H1 (cell line): ENCODE measurements at regions not wholly inside any gene's neighbourhood (a gene's known extent, or its start where the extent isn't known, plus 50 kb on each side); places are given as distances from the start of the nearest gene placed in this dataset.

ENCODE experiments used
- CTCF ChIA-PET: fragments of 300-600 bp; sonication (Branson Sonifier 250); formaldehyde crosslinking; loops from one replicate; lab custom pipeline; 2021; ENCODE audit not compliant: partially characterized antibody; lab: Charles Lee
- POLR2A ChIA-PET: fragments of 300-600 bp; sonication (Branson Sonifier 250); formaldehyde crosslinking; loops from one replicate; lab custom pipeline; 2021; ENCODE audit warnings: inconsistent platforms; ENCODE audit not compliant: partially characterized antibody; lab: Charles Lee
- DNase-seq, 2 experiments: peaks; one replicate each; pipeline versions ENCODE4 v3.0.0 to v3.0.0-alpha.2; 2010 to 2022; ENCODE audit warnings: low spot score in 2 of 2, low read depth in 1 of 2, mixed read lengths in 1 of 2
- FAIRE-seq: peaks from 2 replicates; lab custom pipeline; 2011; peaks lifted over from hg19 to GRCh38; lab: Jason Lieb, UNC
- H2AFZ ChIP-seq: 2 replicates; pipeline ENCODE4 v1.8.1; 2012; ENCODE audit warnings: low read length, inconsistent platforms
- H2AK5ac ChIP-seq: 2 replicates; pipeline ENCODE4 v1.6.1; 2013; ENCODE audit warnings: low read depth, low read length
- H2BK120ac ChIP-seq: replicated peaks from 2 replicates; pipeline ENCODE3; 2013; ENCODE audit warnings: low read depth, low read length, inconsistent platforms
- H2BK12ac ChIP-seq: 2 replicates; pipeline ENCODE4 v1.6.1; 2013; ENCODE audit warnings: low read depth, low read length
- H2BK15ac ChIP-seq: 2 replicates; pipeline ENCODE4 v1.6.1; 2013; ENCODE audit warnings: low read length
- H2BK20ac ChIP-seq: 2 replicates; pipeline ENCODE4 v1.6.1; 2013; ENCODE audit warnings: low read length
- H2BK5ac ChIP-seq: 2 replicates; pipeline ENCODE4 v1.6.1; 2013; ENCODE audit warnings: low read depth, low read length
- H3K14ac ChIP-seq: 2 replicates; pipeline ENCODE4 v1.6.1; 2013; ENCODE audit warnings: inconsistent platforms; ENCODE audit not compliant: insufficient read length
- H3K18ac ChIP-seq: 2 replicates; pipeline ENCODE4 v1.6.1; 2013; ENCODE audit warnings: low read length; ENCODE audit errors: extremely low read depth
- H3K23ac ChIP-seq: 2 replicates; pipeline ENCODE4 v1.6.1; 2013; ENCODE audit warnings: inconsistent platforms; ENCODE audit not compliant: insufficient read length
- H3K23me2 ChIP-seq: 2 replicates; pipeline ENCODE4 v1.6.1; 2013; ENCODE audit warnings: low read depth, low read length
- H3K27ac ChIP-seq: 2 replicates; pipeline ENCODE4 v1.6.1; 2011; ENCODE audit warnings: low read depth, low read length, inconsistent platforms
- H3K27me3 ChIP-seq, 4 experiments: replicated peaks in 1 of 4; 1 replicate in 1 of 4; 2 replicates in 3 of 4; pipeline versions ENCODE4 v1.6.1 to v1.8.1; 2011 to 2013; ENCODE audit warnings: low read length in 3 of 4, mild to moderate bottlenecking in 3 of 4, inconsistent platforms in 2 of 4, mixed read lengths in 2 of 4, moderate library complexity in 1 of 4; ENCODE audit not compliant: control insufficient read depth in 3 of 4, insufficient read depth in 3 of 4; ENCODE audit errors: extremely low read depth in 1 of 4
- H3K36me3 ChIP-seq, 4 experiments: 2 replicates each; pipeline versions ENCODE4 v1.6.1 to v1.8.1; 2011 to 2013; ENCODE audit warnings: mild to moderate bottlenecking in 4 of 4, low read length in 3 of 4, moderate library complexity in 2 of 4, control low read depth in 1 of 4, inconsistent platforms in 1 of 4; ENCODE audit not compliant: insufficient read depth in 4 of 4, control insufficient read depth in 2 of 4
- H3K4ac ChIP-seq: replicated peaks from 2 replicates; pipeline ENCODE3; 2013; ENCODE audit warnings: low read length, low read depth, mixed read lengths, inconsistent platforms; ENCODE audit not compliant: insufficient read length
- H3K4me1 ChIP-seq, 4 experiments: replicated peaks in 1 of 4; 1 replicate in 1 of 4; 2 replicates in 3 of 4; pipeline versions ENCODE4 v1.6.1 to v1.8.1; 2011 to 2013; ENCODE audit warnings: low read length in 3 of 4, inconsistent platforms in 2 of 4, mixed read lengths in 1 of 4; ENCODE audit not compliant: insufficient read depth in 4 of 4, control insufficient read depth in 3 of 4
- H3K4me2 ChIP-seq, 2 experiments: 2 replicates each; pipeline versions ENCODE4 v1.6.1 to v1.8.1; 2011 to 2013; ENCODE audit warnings: low read depth in 2 of 2, low read length in 2 of 2, control low read depth in 1 of 2, inconsistent platforms in 1 of 2, mild to moderate bottlenecking in 1 of 2; ENCODE audit not compliant: insufficient read depth in 1 of 2
- H3K4me3 ChIP-seq, 4 experiments: fragments of 200-600, 300-600 bp in 1 of 4; sonication (generic), shearing (Covaris generic), sonication (Bioruptor Twin) in 1 of 4; 2 replicates each; pipeline versions ENCODE4 v1.5.1 to v1.8.1; 2011 to 2016; ENCODE audit warnings: low read length in 4 of 4, low read depth in 3 of 4, control low read depth in 2 of 4, inconsistent platforms in 2 of 4, mild to moderate bottlenecking in 2 of 4, mixed read lengths in 1 of 4, moderate library complexity in 1 of 4; ENCODE audit not compliant: insufficient read depth in 2 of 4; ENCODE audit errors: extremely low read depth in 1 of 4
- H3K56ac ChIP-seq: replicated peaks from 2 replicates; pipeline ENCODE3; 2013; ENCODE audit warnings: low read depth, mild to moderate bottlenecking, mixed read lengths, low read length, inconsistent platforms; ENCODE audit not compliant: insufficient read length
- H3K79me1 ChIP-seq: 2 replicates; pipeline ENCODE4 v1.6.1; 2013; ENCODE audit warnings: low read depth, low read length, control low read depth
- H3K79me2 ChIP-seq, 2 experiments: 2 replicates each; pipeline versions ENCODE4 v1.6.1 to v1.8.1; 2012 to 2013; ENCODE audit warnings: low read length in 2 of 2, mild to moderate bottlenecking in 2 of 2, inconsistent platforms in 1 of 2; ENCODE audit not compliant: insufficient read depth in 2 of 2, control insufficient read depth in 1 of 2
- H3K9ac ChIP-seq, 4 experiments: replicated peaks in 1 of 4; 1 replicate in 1 of 4; 2 replicates in 3 of 4; pipeline versions ENCODE4 v1.6.1 to v1.8.1; 2011 to 2013; ENCODE audit warnings: low read depth in 3 of 4, low read length in 3 of 4, control low read depth in 2 of 4, mild to moderate bottlenecking in 2 of 4, moderate library complexity in 2 of 4, inconsistent platforms in 1 of 4; ENCODE audit errors: extremely low read depth in 1 of 4
- H3K9me3 ChIP-seq, 2 experiments: 2 replicates each; pipeline versions ENCODE4 v1.6.1 to v1.8.1; 2012 to 2013; ENCODE audit warnings: mild to moderate bottlenecking in 2 of 2, moderate library complexity in 2 of 2, control low read depth in 1 of 2, inconsistent platforms in 1 of 2, low read depth in 1 of 2, low read length in 1 of 2, mixed read lengths in 1 of 2; ENCODE audit not compliant: insufficient read depth in 2 of 2
- H4K20me1 ChIP-seq, 2 experiments: replicated peaks in 1 of 2; 2 replicates each; pipeline versions ENCODE3 to v1.8.1; 2011 to 2013; ENCODE audit warnings: inconsistent platforms in 2 of 2, low read length in 2 of 2, mild to moderate bottlenecking in 1 of 2; ENCODE audit not compliant: insufficient read depth in 2 of 2, control insufficient read depth in 1 of 2
- H4K5ac ChIP-seq: 2 replicates; pipeline ENCODE4 v1.6.1; 2013; ENCODE audit warnings: low read length, low read depth, mixed read lengths, inconsistent platforms; ENCODE audit not compliant: insufficient read length
- H4K8ac ChIP-seq: 2 replicates; pipeline ENCODE4 v1.8.0; 2013; ENCODE audit warnings: mild to moderate bottlenecking, moderate library complexity, low read length, inconsistent platforms; ENCODE audit not compliant: insufficient read depth; ENCODE audit errors: extremely low read depth
- H4K91ac ChIP-seq: replicated peaks from 2 replicates; pipeline ENCODE3; 2013; ENCODE audit warnings: low read length, mixed read lengths, inconsistent platforms; ENCODE audit not compliant: insufficient read length
- BRCA1 ChIP-seq: IDR thresholded peaks from 2 replicates; pipeline ENCODE4 v1.6.1; 2012; ENCODE audit warnings: low read depth, low read length, improper control_type of control experiment
- GTF2F1 ChIP-seq: IDR thresholded peaks from 2 replicates; pipeline ENCODE4 v1.6.1; 2012; ENCODE audit warnings: low read depth, low read length, improper control_type of control experiment, borderline replicate concordance
- JUN ChIP-seq: IDR thresholded peaks from 2 replicates; pipeline ENCODE4 v1.6.1; 2011; ENCODE audit warnings: low read depth, mild to moderate bottlenecking, improper control_type of control experiment, low read length
- JUND ChIP-seq: IDR thresholded peaks from 2 replicates; pipeline ENCODE4 v1.6.1; 2011; ENCODE audit warnings: mild to moderate bottlenecking, improper control_type of control experiment, low read length
- POLR2AphosphoS5 ChIP-seq: IDR thresholded peaks from 2 replicates; pipeline ENCODE4 v1.6.1; 2011; ENCODE audit warnings: low read depth, low read length
- SIN3A ChIP-seq, 2 experiments: IDR thresholded peaks in 1 of 2; conservative IDR thresholded peaks in 1 of 2; 2 replicates each; pipeline ENCODE4 v1.6.1; 2011 to 2012; ENCODE audit warnings: low read length in 2 of 2, improper control_type of control experiment in 1 of 2, low read depth in 1 of 2, mild to moderate bottlenecking in 1 of 2
- SP2 ChIP-seq: IDR thresholded peaks from 2 replicates; pipeline ENCODE4 v1.6.1; 2012; ENCODE audit warnings: mild to moderate bottlenecking, low read length, inconsistent platforms
- ZNF274 ChIP-seq: IDR thresholded peaks from 2 replicates; pipeline ENCODE4 v1.7.0; 2012; ENCODE audit warnings: low read length, borderline replicate concordance; ENCODE audit errors: extremely low read depth
- WGBS, 2 experiments: shearing (Covaris generic) in 1 of 2; methylation state at CpG; one replicate each; pipeline versions ENCODE4 v1.1.6 to v1.1.7; 2013 to 2015; ENCODE audit warnings: low lambda C conversion rate in 2 of 2, mixed read lengths in 2 of 2, inconsistent platforms in 1 of 2, low coverage in 1 of 2, missing lambda C conversion rate in 1 of 2; ENCODE audit not compliant: insufficient replicate concordance in 2 of 2, insufficient coverage in 1 of 2, insufficient read length in 1 of 2; ENCODE audit errors: extremely low coverage in 1 of 2, missing lambda C conversion rate in 1 of 2; 5-methylcytosine and 5-hydroxymethylcytosine counted together
- TF ChIP-seq, protein P1 (sequence below): IDR thresholded peaks from 2 replicates; pipeline ENCODE4 v1.6.1; 2012; ENCODE audit warnings: inconsistent platforms

DNA sequence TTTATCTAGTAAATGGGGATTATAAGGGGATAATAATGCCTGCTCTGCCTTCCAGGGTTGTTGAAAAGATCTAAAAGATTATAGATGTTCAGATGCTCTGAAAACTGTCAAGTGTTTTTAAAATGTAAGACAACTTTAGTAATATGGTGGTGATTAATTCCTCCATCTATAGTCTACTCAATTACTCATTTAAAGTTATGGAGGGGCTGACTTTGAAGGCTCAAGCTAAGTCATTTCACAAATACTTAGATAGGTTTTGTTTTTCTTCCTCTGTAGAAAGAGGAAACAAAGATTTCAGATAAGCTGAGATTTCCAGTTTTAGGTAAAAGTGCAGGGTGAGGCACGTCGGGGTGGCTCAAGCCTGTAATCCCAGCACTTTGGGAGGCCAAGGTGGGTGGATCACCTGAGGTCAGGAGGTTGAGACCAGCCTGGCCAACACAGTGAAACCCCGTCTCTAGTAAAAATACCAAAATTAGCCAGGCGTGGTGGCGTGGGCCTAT is 50.5 kb upstream of the PIM1 start:
- no peak overlapping the region for H3K4me2 ChIP-seq
- no peak overlapping the region for H3K27ac ChIP-seq
- no peak overlapping the region for H2AFZ ChIP-seq
- no peak overlapping the region for H4K5ac ChIP-seq
- H2BK15ac ChIP-seq, result no peak overlapping the region
- WGBS, 2 experiments, result 90% methylated on average over 5 of the region's 5 CpGs; no CpG with 5 or more reads in 1 of the 2 experiments
- H3K36me3 ChIP-seq, result peaks cover 0 to 41% (median 2%) of the 10 kb centered on the region in 4 experiments; a peak in 5 of 8 replicates
- no peak overlapping the region for H2BK20ac ChIP-seq
- H3K18ac ChIP-seq, result no peak overlapping the region
- no peak overlapping the region for H4K91ac ChIP-seq
- no peak overlapping the region for H3K4ac ChIP-seq
- no peak overlapping the region for H2BK12ac ChIP-seq
- DNase-seq, result no peak
- no peak overlapping the region for H2BK120ac ChIP-seq
- ChIA-PET CTCF (interaction anchor here (0.6 to 1.8 kb wide), 12 partner anchors 8 to 89 kb away, joined by 3 to 9 read pairs (median 4); no protein-coding TSS in a partner anchor), POLR2A (interaction anchor here (1.5 to 39.1 kb wide), 5 partner anchors 10 to 50 kb away, joined by 4 to 1024 read pairs (median 96); partner anchors contain the start of gene PIM1)
- peaks cover 0 to 2% of the 10 kb centered on the region in 2 experiments for H4K20me1 ChIP-seq
- no peak overlapping the region for H3K4me3 ChIP-seq
- no peak for TF ChIP-seq POLR2AphosphoS5
- TF ChIP-seq JUN, result no peak
- no peak for TF ChIP-seq ZNF274
- TF ChIP-seq SP2, result no peak
- TF ChIP-seq, protein P1, sequence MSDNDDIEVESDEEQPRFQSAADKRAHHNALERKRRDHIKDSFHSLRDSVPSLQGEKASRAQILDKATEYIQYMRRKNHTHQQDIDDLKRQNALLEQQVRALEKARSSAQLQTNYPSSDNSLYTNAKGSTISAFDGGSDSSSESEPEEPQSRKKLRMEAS, result no peak
- TF ChIP-seq GTF2F1, result no peak
- TF ChIP-seq BRCA1, result no peak
- TF ChIP-seq SIN3A (conservative IDR thresholded peaks at IDR 0.05 in 1 of 2, IDR thresholded peaks at IDR 0.05 in 1 of 2; ENCODE audit: low read depth in 1 of 2, low read length in 2 of 2), result no peak
- TF ChIP-seq JUND, result no peak
- H4K8ac ChIP-seq, result no peak overlapping the region
- H3K27me3 ChIP-seq, result no peaks in the 10 kb centered on the region
- no peak overlapping the region for H3K56ac ChIP-seq
- FAIRE-seq, result no peak
- no peak overlapping the region for H2AK5ac ChIP-seq
- H2BK5ac ChIP-seq, result no peak overlapping the region
- H3K4me1 ChIP-seq, result peaks cover 9 to 16% (median 11%) of the 10 kb centered on the region in 4 experiments
- H3K23ac ChIP-seq, result no peak overlapping the region
- no peaks in the 10 kb centered on the region for H3K9me3 ChIP-seq
- H3K14ac ChIP-seq, result no peak overlapping the region
- H3K79me2 ChIP-seq, result peaks cover 0 to 33% of the 10 kb centered on the region in 2 experiments; a peak in 2 of 4 replicates
- H3K79me1 ChIP-seq, result peaks cover 8% of the 10 kb centered on the region
- H3K23me2 ChIP-seq, result no peaks in the 10 kb centered on the region
- H3K9ac ChIP-seq, result no peak overlapping the region
